ENCODE measurements at regions not wholly inside any gene's neighbourhood (a gene's known extent, or its start where the extent isn't known, plus 50 kb on each side); places are given as distances from the start of the nearest gene placed in this dataset.
"Not testable (repeated sequence)": the region's sequence is repeated elsewhere in the genome, so short reads cannot be mapped to it uniquely, and the experiment has no call there.

DNA sequence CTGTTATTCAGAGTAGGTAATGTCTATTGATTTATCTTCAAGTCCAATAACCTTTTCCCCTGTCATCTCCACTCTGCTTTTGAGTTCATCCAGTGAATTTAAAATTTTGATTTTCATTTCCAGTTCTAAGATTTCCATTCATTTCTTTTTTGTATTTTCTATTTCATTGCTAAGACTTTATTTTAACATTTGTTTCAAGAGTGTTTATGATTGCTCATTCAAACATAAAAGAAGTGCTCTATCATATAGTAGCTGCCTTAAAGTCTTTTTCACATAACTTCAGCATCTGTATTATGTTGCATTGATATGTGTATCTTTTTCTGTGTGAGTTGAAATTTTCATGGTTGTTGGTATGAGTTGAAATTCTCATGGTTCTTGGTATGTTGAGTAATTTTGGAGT lies 341.6 kb downstream of the SOX4 start:
- no peak for DNase-seq

DNA sequence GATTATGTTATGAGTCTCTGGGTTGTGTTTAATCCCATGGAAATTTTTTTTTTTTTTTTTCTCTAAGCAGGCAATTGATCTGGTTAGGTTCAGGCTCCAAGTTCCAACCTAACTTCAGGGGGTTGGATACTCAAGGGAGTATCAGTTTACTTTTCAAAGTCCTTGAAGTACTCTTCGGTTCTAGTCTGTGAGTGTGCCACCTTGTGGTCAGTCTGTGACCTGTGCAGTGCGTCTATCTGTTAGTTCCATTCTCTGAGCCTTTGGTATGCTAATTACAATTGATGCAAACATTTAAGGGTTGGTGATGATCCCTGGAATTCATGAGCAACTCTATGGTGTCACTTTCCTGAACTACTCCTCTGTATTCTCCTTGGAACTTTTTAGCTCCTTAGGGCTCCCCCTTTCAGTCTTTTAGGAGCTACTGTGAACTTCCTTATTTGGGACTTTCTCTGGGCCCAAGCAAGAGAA lies 342.0 kb downstream of the SOX4 start:
- peak; percentile 17 for DNase-seq

DNA sequence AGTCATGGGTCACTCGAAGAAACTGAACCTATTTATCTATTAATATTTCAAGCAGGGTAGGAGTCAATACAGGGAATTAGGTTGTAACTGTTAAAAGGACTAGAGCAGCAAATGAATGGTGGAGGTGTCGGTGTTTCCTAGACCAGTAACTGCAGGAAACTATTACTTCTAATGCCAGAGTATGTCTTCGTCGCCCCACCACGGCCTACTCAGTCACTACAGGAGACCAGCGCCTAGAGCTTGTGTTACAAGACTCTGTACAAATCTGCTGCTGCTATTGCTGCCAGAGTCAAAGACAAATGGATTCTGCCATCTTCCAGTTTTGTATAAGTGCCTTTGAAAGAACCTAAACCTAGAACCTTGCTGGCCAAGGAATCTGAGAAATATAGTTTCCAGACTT lies 343.9 kb downstream of the SOX4 start:
- DNase-seq = no peak

DNA sequence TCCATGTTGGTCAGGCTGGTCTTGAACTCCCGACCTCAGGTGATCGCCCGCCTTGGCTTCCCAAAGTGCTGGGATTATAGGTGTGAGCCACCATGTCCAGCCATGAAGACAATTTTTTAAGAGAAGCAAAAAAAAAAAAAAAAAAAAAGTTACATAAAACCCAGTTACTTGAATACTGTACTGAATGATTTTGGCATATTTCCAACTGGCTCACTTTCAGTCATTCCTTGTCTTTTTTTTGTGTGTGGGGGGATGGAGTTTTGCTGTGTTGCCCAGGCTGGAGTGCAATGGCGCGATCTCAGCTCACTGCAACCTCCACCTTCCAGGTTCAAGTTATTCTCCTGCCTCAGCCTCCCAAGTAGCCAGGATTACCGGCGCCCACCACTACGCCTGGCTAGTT lies 345.5 kb downstream of the SOX4 start:
- not testable (repeated sequence) for DNase-seq

DNA sequence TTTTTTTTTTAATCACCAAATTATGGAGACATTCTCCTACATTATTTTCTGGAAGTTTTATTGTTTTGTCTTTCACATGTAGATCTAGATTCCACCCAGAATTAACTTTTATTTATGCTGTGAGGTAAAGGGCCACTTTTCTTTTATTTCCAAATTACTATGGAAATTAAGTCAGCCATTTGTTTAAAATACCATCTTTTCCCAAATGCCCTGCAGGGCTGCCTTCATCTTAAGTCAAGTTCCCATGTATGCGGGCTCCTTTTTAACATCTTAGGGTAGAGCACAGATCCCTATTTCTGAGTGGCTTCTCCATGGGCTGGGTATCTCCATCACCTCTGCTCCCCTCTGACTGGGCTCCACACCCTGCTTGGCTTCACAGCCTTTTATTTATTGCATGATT lies 348.4 kb downstream of the SOX4 start:
- no peak for DNase-seq

DNA sequence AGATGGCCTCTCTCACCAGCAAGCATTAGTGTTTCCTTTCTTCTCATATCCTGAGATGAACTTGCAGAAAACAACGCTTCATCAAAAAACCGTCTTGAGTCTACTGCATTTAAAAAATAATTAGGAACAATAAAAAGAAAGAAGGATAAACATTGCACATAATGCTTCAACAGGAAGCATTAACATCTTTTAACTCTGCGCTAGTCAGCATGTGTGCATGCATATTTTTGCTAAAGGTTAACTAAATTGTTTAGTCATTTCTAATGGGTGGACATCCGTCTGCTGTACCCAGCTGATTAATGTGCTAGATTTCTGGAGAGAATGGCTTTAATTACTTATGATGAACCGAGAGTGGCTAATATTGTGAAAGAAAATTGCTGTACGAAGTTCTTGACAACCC lies 349.3 kb downstream of the SOX4 start:
- no peak for DNase-seq

DNA sequence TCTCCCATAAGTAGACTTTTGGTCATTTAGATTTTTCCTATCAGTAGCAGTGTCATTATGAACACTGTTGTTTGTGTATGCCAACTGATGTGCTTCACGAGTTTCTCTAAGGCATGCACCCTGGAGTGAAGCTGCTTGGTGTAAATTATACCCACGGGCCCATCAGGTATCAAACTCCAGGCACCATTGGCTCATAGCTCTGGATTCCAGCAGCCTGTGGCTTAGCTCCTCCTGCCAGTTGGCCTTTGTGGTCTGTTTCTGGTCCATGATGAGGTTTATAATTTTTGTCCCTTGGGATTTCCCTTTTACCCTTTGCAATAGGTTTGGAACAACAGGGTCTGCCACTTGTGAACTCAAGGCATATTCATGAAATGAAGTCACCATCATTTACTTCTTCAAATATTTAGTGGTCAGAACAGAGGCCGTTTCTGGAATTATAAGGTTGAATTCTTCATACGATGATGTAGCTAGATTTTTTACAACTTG lies 350.5 kb downstream of the PRL start:
- no peak for DNase-seq

DNA sequence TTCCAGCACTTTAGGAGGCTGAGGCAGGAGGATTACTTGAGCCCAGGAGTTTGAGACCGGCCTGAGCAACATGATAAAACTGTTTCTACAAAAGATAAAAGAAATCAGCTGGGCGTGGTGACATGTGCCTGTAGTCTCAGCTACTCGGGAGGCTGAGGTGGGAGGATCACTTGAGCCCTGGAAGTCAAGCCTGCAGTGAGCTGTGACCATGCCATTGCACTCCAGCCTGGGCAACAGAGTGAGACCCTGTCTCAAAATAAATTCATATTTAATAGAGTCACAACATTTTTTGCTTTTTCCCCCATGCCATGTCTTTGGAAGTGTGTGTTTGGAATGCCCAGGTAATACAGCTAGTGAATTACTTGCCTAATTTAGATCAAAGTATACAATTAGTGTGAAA lies 349.6 kb downstream of the PRL start:
- not testable (repeated sequence) for DNase-seq

DNA sequence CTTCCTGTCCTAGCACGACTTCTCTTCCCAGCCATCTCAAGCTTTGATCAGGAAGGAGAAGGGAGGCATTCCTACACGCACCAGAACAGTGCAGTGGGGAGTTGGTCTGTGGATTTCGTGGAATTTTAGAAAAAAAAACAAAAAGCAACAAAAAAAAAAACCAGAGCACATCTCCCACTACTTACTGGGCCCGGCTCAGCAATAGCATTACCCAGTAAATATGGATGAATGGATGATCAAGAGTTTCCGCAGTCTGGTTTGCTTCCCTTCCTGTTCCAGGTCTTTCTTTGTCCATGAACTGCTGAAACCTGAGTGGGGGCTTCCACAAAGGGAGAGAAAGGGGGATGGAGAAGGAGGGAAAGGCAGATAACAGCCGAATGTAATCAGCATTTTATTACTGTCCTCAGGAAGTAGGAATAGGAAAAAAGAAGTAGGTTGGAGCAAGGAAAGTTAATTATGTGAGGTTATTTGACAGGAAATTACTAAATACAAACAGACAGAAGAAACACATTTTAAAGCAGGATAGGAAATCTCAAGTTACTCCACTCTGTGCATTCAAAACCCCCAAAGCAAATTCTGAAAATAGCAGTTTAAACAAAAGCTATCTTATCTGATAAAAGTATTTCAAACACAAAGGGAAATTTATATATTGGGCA lies 349.0 kb downstream of the PRL start:
- DNase-seq = no peak

DNA sequence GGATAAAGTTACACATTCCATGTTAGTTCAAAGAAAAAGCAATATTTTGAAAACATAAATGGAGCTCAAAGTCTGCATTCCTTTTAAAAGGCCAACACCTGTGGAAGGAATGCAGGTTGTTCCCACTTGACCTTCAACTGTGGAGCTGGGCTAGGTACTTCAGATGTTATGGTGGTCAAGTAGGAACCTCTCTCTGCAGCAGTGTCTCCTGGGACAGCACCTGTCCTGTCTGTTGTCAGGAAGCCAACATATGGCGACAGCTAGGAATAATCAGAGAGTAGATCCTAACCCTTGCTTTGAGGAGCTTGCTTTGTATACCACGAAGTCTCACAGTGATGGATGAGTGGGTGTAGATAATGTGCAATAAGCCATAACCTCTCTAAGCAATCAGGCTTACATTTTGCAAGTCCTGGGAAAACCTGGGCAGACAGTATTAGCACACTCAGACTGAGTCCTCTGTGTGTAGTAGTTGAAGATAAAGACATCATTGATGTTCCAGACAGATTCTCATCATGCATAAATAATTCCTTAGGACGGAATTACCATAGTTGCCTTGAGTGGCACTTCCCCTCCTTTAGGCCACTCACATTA lies 347.5 kb downstream of the PRL start:
- no peak for DNase-seq

DNA sequence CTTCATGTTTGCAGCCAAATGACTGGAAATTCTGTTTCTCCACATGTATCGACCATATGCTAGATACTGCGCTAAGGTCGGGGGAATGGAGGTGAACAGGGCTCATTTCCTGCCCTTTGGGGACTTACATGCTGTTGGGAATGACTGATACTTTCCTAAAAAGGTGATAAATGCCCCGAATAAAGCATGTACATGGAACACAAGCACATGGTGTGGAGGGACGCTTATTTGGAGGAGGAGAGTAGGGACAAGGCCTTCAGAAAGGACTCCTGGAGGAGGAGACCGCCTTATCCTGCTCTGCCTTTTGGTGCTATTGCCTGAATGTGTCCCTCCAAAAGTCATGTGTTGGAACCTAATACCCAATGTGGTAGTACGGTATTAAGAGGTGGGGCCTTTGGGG lies 344.5 kb downstream of the PRL start:
- DNase-seq = no peak

DNA sequence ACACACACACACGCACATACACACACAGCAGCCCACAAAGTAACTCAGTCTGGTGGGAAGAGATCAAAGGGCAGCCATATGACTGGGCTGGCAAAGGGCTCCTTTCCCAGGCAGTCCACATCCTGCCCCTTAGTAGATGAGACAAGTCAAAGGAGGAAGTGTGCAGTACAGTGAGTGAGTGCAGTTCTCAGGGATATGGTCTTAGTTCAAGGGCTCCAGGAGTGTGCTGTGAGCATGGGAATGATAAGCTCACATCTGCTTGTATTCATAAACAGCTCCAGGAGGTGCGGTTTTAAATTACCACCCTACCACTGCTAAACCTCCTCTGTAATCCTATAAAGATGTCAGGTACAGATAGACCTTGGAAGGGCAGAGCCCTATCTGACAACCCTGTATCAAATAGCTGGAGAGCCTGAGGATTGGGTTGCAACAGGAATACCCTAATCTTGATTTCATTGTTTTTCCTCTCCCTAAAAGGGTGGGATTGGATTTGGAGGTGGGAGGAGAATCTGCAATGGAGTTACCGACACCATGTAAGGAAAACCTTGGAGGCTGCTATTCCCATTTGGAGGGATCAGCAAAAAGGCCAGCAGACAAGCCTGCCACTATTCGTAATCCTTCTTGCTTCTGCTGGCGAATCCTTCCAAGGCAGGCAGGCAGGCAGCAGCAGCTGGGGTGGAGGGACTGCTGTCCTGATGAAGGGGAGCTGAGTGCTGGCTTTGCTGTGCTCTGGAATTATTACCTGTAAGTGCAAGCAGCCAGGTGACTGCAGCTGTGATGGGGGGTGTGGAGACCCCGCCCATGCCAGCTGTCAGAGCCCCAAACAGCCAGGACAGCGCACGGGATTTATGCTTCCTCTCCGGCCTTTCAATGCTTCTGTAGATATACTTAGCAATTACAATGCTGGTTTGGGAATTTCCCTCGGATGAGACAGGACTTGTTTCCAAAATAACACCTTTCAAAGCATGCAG lies 342.7 kb downstream of the PRL start:
- DNase-seq = no peak

DNA sequence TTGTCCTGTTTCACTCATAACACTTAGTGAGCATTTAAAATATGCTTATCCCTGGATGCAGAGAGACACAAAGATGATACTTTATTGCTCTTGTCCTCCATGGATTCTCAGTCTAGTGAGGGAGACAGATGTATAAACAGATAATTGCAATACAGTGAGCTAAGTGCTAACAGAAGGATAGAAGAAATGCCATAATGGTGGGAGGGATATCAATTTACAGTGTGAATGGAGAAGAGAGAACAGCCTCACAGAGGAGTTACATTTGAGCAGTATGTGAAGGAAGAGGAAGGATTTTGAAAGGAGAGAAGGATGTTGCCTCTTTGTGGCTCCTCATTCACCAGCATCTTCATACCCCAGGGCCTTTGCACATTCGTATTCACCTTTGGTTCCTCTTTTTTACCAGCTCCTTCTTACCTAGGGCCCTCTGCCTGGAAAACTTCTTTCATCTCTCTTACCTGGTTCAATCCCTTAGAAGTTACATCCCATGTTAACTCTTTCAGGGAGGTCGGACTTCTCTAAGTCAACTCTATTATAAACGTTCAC lies 341.7 kb downstream of the PRL start:
- no peak for DNase-seq

DNA sequence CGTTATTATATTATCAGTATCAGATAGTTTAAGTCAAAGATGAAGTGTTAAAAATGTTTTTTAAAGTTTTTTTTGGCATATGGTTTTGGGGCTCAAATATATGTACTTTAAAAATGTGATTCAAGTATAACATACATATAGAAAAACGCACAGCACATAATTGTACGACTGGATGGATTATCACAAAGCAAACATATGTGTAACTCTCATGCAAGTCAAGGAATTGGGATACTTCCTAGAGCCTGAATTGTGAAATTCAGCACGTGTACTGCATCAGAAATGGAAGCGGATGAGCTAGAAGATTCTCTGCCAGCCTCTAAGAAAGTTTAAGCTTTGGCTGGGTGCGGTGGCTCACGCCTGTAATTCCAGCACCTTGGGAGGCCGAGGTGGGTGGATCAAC lies 340.9 kb downstream of the PRL start:
- DNase-seq = no peak

DNA sequence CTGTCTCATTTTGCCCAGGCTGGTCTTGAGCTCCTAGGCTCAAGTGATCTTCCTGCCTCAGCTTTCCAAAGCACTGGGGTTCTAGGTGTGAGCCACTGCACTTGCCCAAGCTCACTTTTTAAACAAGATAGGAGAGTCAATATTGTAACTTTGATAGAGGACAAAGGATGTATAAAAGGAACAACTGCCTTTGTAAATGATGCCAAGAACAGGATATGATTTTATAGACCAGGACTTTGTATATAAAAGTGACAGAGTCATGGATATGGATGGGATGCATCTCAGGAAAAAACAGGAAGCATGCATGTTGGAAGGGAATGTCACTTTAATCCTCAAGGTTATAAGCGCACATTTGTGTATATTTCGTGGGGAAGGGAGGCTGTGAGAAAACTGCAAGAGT lies 338.4 kb downstream of the PRL start:
- DNase-seq = no peak

DNA sequence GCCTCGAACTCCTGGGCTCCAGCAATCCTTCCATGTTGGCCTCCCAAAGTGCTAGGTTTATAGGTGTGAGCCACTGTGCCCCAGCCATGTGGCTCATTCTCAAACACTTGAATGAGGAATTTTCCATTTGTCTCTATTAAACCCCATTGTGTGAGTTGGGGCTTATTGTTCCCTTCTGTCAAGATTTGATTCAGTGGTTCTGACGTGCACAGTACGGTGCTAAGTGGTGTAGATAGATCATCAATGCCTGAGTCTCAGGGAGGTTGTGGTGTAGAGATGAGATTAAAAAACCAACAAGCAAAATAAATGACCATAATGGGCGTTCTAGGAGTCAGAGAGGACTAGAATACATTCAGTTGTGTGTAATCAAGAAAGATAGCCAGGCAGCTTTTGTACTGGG lies 335.6 kb downstream of the PRL start:
- DNase-seq = no peak

DNA sequence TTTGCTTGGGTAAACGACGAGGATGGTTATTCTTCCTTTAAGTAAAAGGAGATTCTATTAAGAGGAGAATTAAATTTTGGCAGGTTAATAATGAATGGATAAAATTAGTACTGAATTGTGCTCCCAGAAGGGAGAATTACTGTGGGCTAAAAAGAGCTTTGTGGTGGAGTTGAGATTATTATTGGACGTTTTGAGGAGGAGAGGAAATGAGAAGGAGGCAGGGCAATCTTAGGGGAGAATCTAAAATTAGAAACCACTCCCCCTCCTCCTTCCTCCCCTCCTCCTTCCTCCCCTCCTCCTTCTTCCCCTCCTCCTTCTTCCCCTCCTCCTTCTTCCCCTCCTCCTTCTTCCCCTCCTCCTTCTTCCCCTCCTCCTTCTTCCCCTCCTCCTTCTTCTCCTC lies 331.8 kb downstream of the PRL start:
- no peak for DNase-seq

DNA sequence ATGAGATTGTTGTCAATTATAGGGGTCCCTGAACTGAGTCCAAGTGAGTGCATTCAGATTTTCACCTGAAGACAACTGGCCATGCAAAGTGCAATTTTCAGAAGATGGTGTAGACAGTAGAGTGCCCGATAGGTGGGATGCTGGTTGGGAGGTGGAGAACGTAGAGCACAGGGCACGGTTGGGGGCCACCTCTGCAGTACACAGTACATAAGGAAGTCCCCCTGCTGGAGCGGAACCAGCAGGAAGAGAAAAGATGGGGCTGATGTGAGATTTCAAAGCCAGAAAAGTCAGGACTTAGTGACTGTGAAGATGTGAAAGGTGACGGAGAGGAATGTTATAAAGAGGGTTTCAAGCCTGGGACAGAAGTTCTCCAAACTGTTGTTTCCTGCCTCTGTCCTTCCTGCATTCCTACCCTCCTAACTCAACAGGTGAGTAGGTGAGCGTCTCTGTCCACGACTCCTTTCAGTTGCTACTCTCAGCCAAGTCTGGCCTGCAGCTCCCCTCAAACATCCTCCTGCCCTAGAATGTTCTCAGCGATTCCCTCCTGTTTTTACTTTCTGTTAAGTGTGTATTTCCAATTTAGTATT lies 330.8 kb downstream of the PRL start:
- DNase-seq = no peak

DNA sequence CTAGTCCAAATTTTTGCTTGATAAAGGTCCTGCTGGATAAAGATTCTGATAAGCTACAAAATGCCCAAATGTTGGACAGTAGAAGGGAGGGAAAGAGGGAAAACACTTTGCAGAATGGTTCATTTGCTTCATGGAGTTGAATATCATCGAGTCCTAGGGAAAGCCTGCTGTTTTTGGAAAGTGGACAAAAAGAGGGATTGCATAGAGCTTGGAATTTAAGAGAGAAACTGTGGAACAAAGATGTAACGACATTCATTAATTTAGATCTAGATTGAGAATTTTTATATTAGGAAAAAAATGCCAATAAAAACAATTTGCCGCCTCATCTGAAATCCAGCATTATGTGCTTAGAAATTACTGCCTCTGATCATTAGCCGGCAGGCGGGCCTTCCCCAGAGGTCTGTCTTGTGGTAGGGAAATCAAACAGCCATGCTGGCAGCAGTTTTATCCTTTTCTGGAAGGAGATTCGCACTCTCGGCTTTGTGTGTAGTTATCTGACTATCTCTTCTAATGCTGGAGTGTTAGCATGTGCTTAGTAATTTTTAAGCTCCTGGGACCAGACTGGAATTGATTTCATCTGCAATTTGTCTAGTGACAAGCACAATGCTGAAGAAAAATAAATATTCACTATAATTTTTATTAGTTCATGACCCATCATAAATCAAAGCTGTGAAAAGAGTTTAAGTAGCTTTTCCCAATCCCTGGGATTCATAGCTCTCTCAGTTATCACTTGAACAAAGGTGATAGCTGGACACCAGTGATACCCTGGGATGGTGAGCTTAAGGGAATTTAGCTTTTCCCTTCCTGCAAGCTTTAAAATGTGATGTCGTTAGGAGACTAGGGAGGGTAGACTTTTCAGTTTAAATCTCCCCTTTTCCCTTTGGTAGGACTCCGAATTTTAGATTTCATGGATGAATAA lies 329.5 kb downstream of the PRL start:
- no peak for DNase-seq

DNA sequence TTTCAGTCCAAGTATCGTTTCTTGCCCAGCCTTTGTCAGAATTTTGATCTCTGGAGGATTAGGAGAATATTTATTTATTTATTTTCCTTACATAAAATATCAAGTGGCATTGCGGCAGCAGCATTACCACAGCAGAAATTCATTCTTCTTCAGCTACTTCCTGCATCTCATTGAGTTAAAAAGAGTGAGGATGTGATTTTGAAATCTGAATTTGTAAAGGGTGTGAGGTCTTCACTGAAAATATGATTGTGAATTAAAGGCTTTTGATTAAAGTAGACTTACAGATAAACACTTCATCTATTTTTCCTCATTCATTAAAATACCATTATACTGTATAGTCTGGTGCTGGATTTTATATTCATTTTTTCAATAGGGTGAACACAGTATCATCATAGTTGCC lies 328.4 kb downstream of the PRL start:
- DNase-seq = no peak

DNA sequence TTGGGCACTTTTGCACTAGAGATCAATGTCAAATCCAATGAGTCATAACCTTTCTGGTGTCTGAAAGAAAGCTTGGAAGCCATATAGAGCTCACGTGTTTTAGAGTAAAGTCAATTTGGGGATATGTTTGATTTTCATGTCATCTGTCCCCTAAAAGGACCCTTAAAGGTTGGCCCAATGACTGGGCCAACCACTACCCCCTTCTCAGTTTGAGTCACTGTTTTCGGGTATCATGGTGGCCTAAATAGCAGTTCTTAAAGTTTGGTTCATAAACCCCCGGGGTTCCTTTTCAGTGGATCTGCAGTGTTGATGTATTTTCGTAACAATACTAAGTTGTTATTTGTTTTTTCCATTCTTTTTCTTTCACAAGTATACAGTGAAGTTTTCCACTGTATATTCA lies 327.6 kb downstream of the PRL start:
- DNase-seq = no peak
